Memory B cell (primary cell): ENCODE measurements at regions not wholly inside any gene's neighbourhood (a gene's known extent, or its start where the extent isn't known, plus 50 kb on each side); places are given as distances from the start of the nearest gene placed in this dataset.
"Not testable (repeated sequence)": the region's sequence is repeated elsewhere in the genome, so short reads cannot be mapped to it uniquely, and the experiment has no call there.

Experiments used
- ATAC-seq: fragments of 150-1000 bp; cut with Tn5 transposase; 2 replicates; pipeline ENCODE4 v1.10.0; 2021; ENCODE audit warnings: low read depth, mild to moderate bottlenecking, moderate library complexity
- DNase-seq, 2 donors: peaks; one replicate each; pipeline ENCODE4 v3.0.0; 2022; ENCODE audit warnings: low spot score in 2 of 2
- H3K27ac Mint-ChIP-seq: one replicate; pipeline ENCODE4 v1.8.0; 2022; ENCODE audit warnings: mild to moderate bottlenecking, moderate library complexity, mixed read lengths
- H3K27me3 Mint-ChIP-seq: one replicate; pipeline ENCODE4 v1.8.0; 2022; ENCODE audit warnings: mixed read lengths
- H3K36me3 Mint-ChIP-seq: one replicate; pipeline ENCODE4 v1.8.0; 2022; ENCODE audit warnings: mild to moderate bottlenecking, mixed read lengths
- H3K4me1 Mint-ChIP-seq: one replicate; pipeline ENCODE4 v1.8.0; 2022; ENCODE audit warnings: mixed read lengths
- H3K4me3 Mint-ChIP-seq: one replicate; pipeline ENCODE4 v1.8.0; 2022; ENCODE audit warnings: mild to moderate bottlenecking, moderate library complexity, mixed read lengths
- H3K9me3 Mint-ChIP-seq: one replicate; pipeline ENCODE4 v1.8.0; 2022; ENCODE audit warnings: mixed read lengths

DNA sequence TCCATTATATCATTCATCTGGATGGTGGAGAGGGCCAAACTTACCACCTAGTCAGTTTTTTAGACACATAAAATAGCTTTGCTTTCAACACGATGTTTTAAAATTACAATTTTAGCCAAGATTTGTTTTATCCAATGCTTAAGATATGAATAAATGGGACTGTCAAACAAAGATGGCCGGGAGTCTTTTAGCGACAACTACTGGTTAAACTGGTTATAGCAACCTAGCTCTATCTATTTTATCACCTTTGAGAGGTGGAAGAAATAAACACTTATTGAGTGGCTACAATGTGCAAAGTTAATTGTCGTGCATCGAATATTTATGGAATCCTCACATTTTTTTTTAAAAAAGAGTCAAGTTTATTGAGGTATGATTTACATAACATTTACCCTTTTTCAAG, 279.8 kb downstream of the MIAT start:
- Mint-ChIP-seq H3K9me3 (peaks cover 5% of the 10 kb centered on the region), H3K27ac (no peak overlapping the region), H3K4me3 (no peak overlapping the region), H3K27me3 (peaks cover 6% of the 10 kb centered on the region), H3K4me1 (no peaks in the 10 kb centered on the region), H3K36me3 (peaks cover 3% of the 10 kb centered on the region)
- no peak for ATAC-seq
- no peak for DNase-seq

- H3K9me3 Mint-ChIP-seq = peaks cover 5% of the 10 kb centered on the region
- H3K27ac Mint-ChIP-seq = no peak overlapping the region
- no peak for DNase-seq
- no peaks in the 10 kb centered on the region for H3K4me1 Mint-ChIP-seq
- H3K4me3 Mint-ChIP-seq = no peak overlapping the region
- peaks cover 6% of the 10 kb centered on the region for H3K27me3 Mint-ChIP-seq
- H3K36me3 Mint-ChIP-seq = peaks cover 3% of the 10 kb centered on the region
- ATAC-seq = no peak
Observed at GRCh38 chr22:26939466-26939865, 282.1 kb downstream of the MIAT start.

- ATAC-seq (no peak), DNase-seq (no peak)
- Mint-ChIP-seq H3K4me1 (no peaks in the 10 kb centered on the region), H3K27ac (no peak overlapping the region), H3K4me3 (no peak overlapping the region), H3K27me3 (peaks cover 8% of the 10 kb centered on the region), H3K9me3 (peaks cover 3% of the 10 kb centered on the region), H3K36me3 (peaks cover 3% of the 10 kb centered on the region)
Observed at GRCh38 chr22:26941896-26942636, 284.7 kb downstream of the MIAT start.

DNA sequence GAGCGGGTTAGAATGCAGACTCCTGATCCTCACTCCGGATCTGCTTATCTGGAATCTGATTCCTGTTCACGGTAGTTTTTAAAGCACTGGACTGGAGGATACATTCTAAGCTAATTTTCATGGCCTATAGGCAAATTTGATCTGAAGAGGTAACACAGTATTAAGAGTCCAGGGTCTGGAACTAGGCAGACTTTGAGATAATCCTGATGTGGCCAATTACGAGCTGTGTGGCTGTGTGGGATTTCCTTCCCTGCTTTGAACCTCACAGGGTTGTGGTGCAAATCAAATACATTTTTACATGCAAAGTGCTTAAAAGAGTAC, 285.2 kb downstream of the MIAT start:
- Mint-ChIP-seq H3K27me3 (peaks cover 7% of the 10 kb centered on the region), H3K9me3 (peaks cover 2% of the 10 kb centered on the region), H3K27ac (no peak overlapping the region), H3K36me3 (peaks cover 2% of the 10 kb centered on the region), H3K4me3 (no peak overlapping the region), H3K4me1 (no peaks in the 10 kb centered on the region)
- DNase-seq (no peak), ATAC-seq (no peak)

DNA sequence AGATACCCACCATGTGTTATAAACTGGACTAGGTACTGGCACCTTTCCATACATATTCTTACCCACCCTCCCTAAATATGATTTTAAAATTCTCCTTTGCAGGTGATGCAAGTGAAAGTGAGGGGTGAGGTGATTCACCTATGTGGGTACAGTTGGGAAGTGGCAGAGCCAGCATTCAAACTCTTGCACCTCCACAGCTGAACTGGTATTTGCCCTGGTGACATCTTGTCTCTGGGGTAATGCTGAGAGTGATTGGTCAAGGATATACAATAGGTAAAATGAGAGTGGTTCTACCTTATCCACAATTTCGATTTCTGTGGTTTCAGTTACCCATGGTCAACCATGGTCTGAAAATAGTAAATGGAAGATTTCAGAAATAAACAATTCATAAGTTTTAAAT, 288.2 kb downstream of the MIAT start:
- no peak for DNase-seq
- no peak for ATAC-seq
- Mint-ChIP-seq H3K4me1 (no peaks in the 10 kb centered on the region), H3K27me3 (peaks cover 5% of the 10 kb centered on the region), H3K36me3 (no peaks in the 10 kb centered on the region), H3K4me3 (no peak overlapping the region), H3K9me3 (no peaks in the 10 kb centered on the region), H3K27ac (no peak overlapping the region)

DNA sequence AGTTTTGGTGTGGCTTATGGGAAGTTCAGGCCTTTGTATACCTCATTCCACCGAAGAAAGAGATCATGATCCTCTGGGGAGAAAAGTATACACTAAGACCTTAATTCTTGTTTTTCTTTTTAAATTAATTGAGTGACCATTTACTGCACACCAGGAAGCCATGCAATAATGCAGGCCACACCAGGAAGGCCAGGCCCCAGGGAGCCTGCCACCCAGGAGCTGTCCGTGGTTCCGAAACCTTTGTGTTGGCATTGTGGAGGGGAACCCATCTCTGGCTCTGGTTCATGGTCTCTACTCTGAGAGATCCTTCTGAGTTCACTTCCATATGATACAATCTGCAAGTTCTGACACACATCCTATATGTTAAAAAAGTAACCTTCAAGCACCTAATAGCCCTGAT, 291.8 kb downstream of the MIAT start:
- ATAC-seq = no peak
- no peak overlapping the region for H3K27ac Mint-ChIP-seq
- H3K4me1 Mint-ChIP-seq = no peaks in the 10 kb centered on the region
- no peaks in the 10 kb centered on the region for H3K9me3 Mint-ChIP-seq
- H3K27me3 Mint-ChIP-seq = peaks cover 10% of the 10 kb centered on the region
- H3K36me3 Mint-ChIP-seq = no peaks in the 10 kb centered on the region
- H3K4me3 Mint-ChIP-seq = no peak overlapping the region
- DNase-seq = no peak

GRCh38 chr22:26951139-26951538, 293.8 kb downstream of the MIAT start:
- not testable (repeated sequence) for H3K36me3 Mint-ChIP-seq, H3K4me1 Mint-ChIP-seq, H3K9me3 Mint-ChIP-seq, DNase-seq, ATAC-seq, H3K4me3 Mint-ChIP-seq, H3K27ac Mint-ChIP-seq
- H3K27me3 Mint-ChIP-seq = peaks cover 17% of the 10 kb centered on the region

DNA sequence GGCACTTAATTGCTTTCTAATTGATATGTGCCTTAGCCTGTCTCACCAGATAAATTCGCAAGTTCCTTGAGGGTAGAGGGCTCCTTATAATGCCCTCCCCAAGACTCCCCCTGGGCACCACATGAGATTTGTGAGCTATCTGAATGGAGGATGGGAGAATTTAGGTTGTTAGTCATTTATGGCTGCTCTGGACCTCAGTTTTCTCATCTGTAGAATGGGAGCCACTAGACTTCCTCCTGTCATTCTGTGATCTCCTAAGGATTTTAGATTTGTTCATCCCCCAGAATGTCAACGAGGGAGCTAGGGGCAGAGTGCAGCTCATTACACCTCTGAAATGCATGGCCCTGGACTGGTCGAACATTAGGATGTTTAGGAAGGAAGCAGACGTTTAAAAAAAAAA, 294.6 kb downstream of the MIAT start:
- DNase-seq = no peak
- H3K4me1 Mint-ChIP-seq = no peaks in the 10 kb centered on the region
- H3K27ac Mint-ChIP-seq = no peak overlapping the region
- H3K4me3 Mint-ChIP-seq = no peak overlapping the region
- no peaks in the 10 kb centered on the region for H3K9me3 Mint-ChIP-seq
- ATAC-seq = no peak
- peaks cover 13% of the 10 kb centered on the region for H3K27me3 Mint-ChIP-seq
- H3K36me3 Mint-ChIP-seq = no peaks in the 10 kb centered on the region

DNA sequence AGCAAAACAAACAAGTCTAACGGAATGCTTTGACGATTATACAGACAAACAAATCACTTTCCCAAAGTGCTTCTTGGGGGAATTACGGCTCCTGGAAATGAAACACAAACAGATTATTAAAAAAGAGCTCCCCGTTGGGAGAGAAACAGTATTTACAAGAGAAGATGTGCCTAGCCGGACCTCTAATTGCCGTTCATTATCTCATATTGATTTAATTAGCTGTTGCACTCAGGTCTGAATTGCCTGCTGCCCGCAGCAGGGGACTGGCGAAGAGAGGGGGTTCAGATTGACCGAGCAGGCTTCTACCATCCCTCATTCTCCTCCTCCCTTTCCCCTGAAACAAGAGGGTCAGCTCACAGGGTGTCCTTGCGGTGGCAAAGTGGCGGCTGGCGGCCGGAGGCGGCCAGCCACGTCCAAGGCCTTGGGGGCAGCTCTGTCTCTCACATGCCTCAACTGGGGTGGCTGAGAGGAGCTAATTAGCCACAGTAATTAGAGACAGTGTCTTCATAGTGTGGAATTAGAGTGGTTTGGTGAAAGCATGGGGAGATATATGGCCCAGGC, 295.1 kb downstream of the MIAT start:
- H3K27me3 Mint-ChIP-seq = peaks cover 13% of the 10 kb centered on the region
- no peaks in the 10 kb centered on the region for H3K9me3 Mint-ChIP-seq
- no peaks in the 10 kb centered on the region for H3K36me3 Mint-ChIP-seq
- no peak for ATAC-seq
- no peak overlapping the region for H3K4me3 Mint-ChIP-seq
- no peaks in the 10 kb centered on the region for H3K4me1 Mint-ChIP-seq
- no peak for DNase-seq
- no peak overlapping the region for H3K27ac Mint-ChIP-seq

DNA sequence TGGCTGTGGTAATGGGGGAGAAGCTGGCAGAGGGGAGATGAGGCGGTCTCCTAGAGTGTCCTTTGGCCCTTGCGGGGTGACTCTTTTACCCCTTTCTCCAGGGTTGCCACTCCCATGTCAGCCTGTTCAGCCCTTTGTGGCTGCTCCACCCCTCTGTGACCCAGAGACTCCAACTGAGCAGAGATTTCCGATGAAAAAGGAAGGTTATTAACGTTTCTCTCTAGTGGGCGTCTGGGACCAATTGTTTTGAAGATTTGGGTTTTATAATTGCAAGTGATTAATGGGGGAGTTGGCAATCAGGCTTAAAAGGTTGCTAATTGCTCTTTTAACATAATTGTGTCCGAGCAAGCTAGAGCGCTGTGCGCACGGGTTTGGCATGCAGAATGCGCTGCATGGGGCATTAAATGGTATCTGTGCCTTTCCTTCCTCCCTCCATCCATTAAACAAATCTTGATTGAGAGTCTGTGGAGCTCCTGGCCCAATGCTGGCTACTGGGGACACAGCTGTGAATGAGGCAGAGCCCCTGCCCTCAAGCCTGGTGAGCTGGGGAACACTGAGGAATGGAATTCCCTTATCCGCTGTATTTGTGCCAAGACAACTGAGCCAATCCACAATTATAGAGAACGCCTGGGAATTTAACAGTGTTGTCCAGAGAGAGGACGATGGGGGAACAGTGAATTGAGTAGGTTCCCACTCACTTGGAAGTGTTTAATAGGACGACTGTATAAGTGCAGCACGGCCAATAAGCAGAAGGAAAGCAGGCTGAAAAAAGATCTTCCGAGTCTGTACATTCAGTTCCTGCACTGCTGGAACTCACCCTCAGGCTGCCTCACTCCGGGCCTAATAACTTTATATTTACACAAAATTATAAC, 295.9 kb downstream of the MIAT start:
- DNase-seq (no peak), ATAC-seq (no peak)
- Mint-ChIP-seq H3K27me3 (peaks cover 13% of the 10 kb centered on the region), H3K9me3 (no peaks in the 10 kb centered on the region), H3K4me3 (no peak overlapping the region), H3K27ac (no peak overlapping the region), H3K36me3 (no peaks in the 10 kb centered on the region), H3K4me1 (no peaks in the 10 kb centered on the region)

DNA sequence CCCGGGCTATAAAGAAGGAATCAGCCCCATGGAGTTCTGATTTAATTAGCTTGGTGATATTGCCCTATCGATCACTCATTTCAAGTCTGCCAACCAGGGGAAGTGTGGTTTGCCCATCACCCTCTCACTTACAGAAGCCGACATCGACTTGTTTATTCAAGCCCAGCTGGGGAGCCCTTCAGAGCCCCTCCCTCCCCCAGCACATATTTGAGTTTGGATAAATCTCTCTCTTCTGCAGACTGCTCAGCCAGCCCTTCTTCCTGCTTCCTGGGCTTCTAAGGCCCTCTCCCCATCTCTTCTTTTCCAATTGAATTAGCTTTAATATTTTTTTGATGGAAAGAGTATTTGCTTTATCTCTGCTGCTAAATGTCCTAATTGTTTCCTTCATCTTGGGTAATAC, 299.0 kb downstream of the MIAT start:
- Mint-ChIP-seq H3K27ac (no peak overlapping the region), H3K36me3 (no peaks in the 10 kb centered on the region), H3K4me1 (no peaks in the 10 kb centered on the region), H3K4me3 (no peak overlapping the region), H3K27me3 (peaks cover 23% of the 10 kb centered on the region), H3K9me3 (no peaks in the 10 kb centered on the region)
- ATAC-seq (no peak), DNase-seq (no peak)

DNA sequence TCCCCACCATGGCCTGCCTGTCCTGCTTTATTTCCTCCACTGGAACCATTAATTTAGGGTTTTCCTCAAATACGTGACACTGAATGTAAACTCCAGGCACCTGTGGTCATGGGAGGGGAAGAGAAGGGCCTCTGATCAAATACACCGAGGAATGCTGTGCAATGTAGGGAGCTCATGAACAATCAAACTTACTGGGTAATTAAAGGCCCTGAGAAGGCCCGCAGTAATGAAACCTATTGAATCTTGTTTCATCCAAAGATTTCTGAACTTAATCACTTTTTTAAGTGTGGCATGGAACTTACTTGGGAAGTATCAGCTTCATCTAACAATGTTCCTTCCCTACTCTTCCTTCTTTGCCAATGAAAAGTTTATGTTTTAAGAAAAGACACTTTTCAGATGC, 299.8 kb downstream of the MIAT start:
- ATAC-seq (no peak), DNase-seq (no peak)
- H3K4me3 Mint-ChIP-seq = no peak overlapping the region
- H3K27me3 Mint-ChIP-seq = peaks cover 21% of the 10 kb centered on the region
- H3K36me3 Mint-ChIP-seq = no peaks in the 10 kb centered on the region
- no peaks in the 10 kb centered on the region for H3K4me1 Mint-ChIP-seq
- no peak overlapping the region for H3K27ac Mint-ChIP-seq
- H3K9me3 Mint-ChIP-seq = no peaks in the 10 kb centered on the region

DNA sequence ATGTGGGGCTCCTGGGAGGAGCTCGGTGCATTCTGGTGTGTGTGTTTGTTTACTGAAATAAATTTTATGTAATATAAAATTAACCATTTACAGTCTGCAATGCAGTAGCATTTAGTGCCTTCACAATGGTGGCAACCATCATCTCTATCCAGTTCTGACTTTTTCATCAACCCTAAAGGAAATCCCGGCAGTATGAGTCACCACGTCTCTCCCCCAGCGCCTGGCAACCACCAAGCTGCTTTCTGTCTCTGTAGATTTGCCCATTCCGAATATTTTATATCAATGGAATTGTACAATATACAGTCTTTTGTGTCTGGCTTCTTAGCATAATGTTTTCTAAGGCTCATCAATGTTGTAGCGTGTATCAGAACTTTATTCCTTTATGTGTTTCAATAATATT, 300.5 kb downstream of the MIAT start:
- peaks cover 23% of the 10 kb centered on the region for H3K27me3 Mint-ChIP-seq
- H3K27ac Mint-ChIP-seq = no peak overlapping the region
- no peaks in the 10 kb centered on the region for H3K36me3 Mint-ChIP-seq
- no peak overlapping the region for H3K4me3 Mint-ChIP-seq
- DNase-seq = no peak
- no peaks in the 10 kb centered on the region for H3K4me1 Mint-ChIP-seq
- H3K9me3 Mint-ChIP-seq = no peaks in the 10 kb centered on the region
- no peak for ATAC-seq

- no peak overlapping the region for H3K27ac Mint-ChIP-seq
- no peak overlapping the region for H3K4me3 Mint-ChIP-seq
- ATAC-seq (no peak), DNase-seq (no peak)
- H3K4me1 Mint-ChIP-seq = no peaks in the 10 kb centered on the region
- H3K36me3 Mint-ChIP-seq = no peaks in the 10 kb centered on the region
- H3K9me3 Mint-ChIP-seq = no peaks in the 10 kb centered on the region
- H3K27me3 Mint-ChIP-seq = peaks cover 23% of the 10 kb centered on the region
Observed at GRCh38 chr22:26958378-26958777, 301.0 kb downstream of the MIAT start.
